HG03103 (cell line): ENCODE measurements at regions not wholly inside any gene's neighbourhood (a gene's known extent, or its start where the extent isn't known, plus 50 kb on each side); places are given as distances from the start of the nearest gene placed in this dataset.

ENCODE experiments used
- ATAC-seq: cut with Tn5 transposase; IDR thresholded peaks from one replicate; pipeline ENCODE4 v1.9.1; 2021; ENCODE audit warnings: low read depth; ENCODE audit not compliant: unreplicated experiment

DNA sequence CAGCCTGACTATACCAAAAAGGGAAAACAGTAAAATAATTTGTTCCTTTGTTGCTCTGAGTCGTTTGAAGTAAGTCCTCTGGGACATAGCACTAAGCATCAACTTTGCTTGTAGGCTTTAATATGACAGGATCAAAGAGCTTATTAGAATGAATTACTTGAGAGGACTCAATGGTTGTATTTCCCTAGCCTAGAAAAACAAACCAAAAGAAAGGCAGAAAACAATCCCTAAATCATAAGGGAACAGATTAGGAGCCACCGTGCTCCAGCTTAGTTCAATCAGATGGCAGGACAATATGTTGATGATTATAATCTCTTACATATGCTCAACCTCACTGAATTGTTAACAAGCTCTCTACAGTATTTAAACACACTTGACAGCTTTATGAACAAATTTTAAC lies 988.4 kb downstream of the FLRT2 start:
- ATAC-seq: no peak

DNA sequence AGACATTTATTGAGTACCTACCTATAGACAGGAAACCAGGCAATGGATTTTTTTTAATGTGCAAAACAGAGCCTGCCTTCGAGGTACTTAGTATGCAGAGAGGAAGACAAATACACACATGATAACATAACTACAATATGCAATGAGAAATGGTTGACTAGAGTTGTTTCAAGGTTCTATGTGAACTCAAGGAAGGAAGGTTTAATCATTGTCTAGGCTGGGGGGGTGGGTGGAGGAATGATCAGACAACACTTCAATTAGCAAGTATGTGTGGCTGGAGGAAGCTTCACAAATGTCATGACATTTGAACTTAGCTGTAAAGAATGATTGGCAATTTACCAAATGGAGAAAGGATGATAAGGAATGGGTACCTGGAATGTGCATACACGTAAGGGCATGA lies 985.3 kb downstream of the FLRT2 start:
- no peak for ATAC-seq

DNA sequence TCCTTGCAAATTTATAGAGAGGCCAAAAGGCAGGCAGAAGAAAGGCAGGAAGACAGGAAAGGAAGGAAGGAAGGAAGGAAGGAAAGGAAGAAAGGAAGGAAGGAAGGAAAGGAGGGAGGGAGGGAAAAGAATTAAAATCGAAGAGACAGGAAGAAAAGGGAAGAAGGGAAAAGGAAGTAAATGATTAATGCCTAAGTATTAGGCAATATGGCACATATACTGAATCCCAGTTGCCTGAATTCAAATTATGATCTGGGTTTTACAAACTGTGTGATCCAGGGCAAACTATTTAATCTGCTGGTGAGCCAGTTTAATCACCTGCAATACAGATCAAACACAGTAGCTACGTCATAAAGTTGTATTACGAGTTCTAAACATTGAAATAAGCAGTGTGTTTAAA lies 983.6 kb downstream of the FLRT2 start:
- ATAC-seq: no peak

DNA sequence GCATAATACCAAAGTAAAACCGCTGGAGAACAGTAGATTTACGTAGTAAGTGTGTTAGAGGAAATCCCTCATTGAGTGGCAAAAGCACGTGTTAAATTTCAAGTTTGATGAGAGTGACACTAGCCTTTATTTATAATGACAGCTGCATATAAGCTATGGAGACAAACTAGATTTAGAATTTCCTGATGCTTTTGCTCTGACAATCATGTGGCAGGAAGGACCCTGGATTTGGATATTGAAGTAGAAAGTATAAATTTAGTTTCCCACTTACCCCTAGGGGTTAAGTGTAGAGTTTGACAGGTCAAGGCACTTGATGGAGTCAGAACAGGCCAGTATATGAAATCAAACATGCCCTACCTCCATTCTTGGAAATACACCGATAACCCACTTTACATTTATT lies 983.1 kb downstream of the FLRT2 start:
- no peak for ATAC-seq

DNA sequence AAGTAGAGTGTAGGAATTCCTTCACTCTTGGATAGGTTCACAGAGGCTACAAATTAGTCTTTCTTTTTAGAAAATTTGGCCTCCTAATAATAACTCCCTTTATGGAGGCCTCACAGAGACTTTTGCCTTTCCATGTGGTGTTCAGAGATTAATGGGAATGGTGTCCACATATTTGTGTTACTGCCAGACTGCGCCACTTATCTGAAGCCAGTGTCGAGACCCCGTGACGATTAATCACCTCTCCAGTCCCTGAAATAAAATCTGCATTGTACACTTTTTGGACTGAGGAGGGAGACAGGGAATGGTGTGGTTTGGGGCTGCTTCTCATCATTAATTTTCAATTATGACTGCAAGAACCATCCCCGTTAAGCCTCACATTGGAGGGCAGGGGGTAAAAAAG lies 980.5 kb downstream of the FLRT2 start:
- no peak for ATAC-seq

DNA sequence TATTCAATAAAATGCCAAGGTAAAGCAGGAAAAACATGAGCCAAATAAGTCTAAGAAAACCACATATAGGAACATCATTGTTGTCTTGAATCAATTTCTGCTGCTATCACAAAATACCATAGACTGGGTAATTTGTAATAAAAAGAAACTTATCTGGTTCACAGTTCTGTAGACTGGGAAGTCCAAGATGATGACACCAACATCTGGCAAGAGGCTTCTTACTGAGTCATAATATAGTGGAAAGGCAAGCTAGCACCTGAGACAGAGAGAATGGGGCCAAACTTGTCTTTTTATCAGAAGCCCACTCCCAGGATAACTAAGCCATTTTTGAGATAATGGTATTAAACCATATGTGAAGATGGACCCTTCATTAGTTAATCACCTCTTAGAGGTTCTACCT lies 975.9 kb downstream of the FLRT2 start:
- ATAC-seq: no peak

DNA sequence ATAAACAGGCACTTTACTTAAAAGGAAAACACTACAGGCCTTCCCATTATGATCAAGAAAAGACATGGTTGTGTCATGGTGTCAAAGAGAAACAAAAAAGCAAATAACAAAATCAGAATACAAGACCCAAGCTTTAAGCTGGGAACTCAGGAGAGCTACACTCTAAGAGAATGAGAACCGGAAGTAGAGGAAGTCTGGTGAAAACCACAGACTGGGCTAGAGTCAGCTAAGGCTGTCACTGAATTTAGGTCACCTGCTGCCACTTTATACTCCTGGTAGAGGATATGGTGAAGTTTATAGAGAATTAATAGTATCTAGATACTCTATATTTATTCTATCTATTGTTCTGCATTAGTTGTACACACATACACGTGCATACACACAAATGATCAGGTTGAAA lies 971.7 kb downstream of the FLRT2 start:
- no peak for ATAC-seq

DNA sequence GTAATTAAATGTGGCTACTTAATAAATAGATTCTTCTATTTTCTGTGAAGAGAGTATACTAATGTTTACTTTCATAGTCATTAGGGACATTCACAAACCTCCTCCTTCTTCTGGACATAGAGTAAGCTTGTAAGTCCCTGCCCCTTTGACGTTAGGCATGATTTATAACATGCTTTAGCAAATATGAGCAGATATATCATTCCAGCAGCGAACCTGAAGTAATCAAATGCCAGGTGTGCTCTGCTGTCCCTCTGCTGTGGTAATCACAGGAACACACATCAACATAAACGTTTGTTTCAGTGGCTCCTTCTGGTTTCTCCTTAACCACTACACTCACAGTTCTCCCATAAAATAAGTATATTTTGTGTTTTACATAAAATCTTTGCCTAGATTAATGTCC lies 961.8 kb downstream of the FLRT2 start:
- no peak for ATAC-seq

DNA sequence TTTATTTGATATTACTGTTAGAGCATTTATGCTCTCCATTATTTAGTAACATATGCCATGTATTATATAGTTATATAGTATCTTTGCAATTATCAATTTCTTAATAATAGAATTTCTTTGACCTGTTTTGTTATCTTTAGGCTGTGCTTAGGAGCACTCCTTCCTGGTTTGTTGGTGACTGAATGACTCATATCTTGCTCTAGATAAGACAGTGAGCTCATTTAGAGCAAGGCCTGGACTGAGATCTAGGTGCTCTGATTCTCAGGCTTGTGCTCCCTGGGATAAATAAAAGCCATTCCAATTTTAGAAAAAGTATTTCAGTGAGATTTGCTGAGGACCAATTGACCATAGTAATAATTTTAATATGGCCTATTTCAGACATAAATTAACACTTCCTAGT lies 951.2 kb downstream of the FLRT2 start:
- ATAC-seq: no peak

DNA sequence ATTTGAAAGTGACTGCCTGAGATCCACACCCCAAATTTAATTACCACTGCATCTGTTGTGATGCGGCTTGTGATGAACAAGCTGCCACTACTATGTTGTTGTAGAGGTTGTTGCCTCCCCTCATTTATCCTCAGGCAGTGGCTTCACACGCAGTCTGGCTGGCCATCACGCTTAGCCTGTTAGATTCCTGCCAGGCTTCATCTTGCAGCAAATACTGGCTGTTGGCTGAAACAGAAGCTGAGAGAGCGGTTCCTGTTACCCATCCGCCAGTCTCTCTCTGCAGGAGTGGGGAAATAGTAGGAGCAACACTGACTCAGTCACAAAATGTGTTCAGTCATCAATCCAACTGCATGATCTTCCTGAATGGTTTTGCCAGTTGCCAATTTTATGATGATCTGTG lies 934.4 kb downstream of the FLRT2 start:
- ATAC-seq: no peak

DNA sequence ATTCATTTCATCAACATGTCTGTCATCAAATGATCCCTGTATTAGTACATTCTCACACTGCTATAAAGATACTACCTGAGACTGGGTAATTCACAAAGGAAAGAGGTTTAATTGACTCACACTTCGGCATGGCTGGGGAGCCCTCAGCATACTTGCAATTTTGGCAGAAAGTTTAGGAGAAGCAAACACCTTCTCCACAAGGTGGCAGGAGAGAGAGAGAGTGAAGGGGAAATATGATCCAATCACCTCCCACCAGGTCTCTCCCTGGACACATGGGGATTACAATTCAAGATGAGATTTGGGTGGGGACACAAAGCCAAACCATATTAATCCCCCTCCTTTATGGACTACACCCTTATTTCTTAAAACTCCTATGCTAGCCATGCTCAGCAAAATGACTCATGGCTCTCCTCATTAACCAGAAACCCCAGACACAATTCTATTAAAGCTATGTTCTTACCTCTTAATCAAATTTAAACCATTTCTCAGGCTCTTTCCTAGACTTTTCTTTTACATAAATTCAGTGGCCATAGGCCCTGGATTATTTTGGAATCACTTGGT lies 932.3 kb downstream of the FLRT2 start:
- no peak for ATAC-seq

DNA sequence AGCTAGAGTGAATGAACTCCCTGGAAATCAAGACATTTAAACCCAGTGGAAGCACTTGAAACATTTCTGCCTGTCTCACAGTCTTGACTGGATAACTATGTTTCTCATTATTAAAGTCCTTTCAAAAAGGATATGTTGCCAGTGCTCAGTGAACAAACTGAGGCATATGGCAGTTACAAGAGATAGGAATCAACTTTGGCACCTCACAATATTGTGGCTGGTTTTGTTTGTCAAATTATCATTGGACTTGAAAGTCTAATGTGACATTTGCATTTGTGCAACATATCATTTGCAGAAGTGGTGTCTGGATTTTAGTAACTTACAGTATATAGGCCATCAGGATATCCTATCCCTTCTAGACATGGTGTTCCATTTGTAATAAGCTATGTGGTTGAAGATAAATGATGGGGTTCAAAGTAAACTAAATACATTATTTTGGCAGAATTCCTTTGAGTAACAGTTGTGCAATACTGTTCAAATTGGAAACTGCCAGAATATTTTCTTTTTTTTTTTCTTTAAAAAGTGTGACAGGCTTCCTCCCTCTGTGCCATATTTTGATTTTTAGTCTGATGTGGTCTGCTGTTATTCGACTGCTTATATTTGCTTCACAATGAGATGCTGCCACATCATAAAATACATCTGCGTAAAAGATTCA lies 927.7 kb downstream of the FLRT2 start:
- no peak for ATAC-seq

DNA sequence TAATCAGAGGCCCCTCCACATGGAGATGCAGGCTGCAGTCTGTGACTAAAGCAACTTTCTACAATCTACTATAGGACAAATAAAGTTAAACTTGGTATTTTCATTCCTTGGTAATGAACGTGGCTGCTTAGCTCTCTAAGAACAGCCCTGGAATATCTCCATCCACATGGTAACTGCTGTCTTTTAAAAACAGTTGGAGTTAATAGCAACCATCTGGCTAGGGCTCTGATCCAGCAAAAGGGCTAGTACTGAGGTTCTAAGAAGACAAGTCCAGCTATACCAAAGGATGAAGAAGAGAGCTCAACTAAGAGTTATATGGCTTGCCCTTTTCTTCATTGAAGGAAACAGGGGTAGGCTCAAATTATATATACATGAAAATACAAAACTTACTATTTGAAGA lies 920.1 kb downstream of the FLRT2 start:
- no peak for ATAC-seq

DNA sequence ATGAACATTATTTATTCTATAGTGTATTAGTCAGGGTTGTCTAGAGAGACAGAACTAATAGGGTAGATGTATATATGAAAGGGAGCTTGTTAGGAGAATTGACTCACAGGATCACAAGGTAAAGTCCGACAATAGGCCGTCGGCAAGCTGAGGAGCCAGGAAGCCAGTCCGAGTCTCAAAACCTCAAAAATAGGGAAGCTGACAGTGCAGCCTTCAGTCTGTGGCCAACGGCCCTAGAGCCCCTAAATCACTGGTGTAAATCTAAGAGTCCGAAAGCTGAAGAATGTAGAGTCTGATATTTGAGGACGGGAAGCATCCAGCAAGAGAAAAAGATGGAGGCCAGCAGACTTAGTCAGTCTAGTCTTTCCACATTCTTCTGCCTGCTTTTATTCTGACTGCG lies 912.2 kb downstream of the FLRT2 start:
- no peak for ATAC-seq

DNA sequence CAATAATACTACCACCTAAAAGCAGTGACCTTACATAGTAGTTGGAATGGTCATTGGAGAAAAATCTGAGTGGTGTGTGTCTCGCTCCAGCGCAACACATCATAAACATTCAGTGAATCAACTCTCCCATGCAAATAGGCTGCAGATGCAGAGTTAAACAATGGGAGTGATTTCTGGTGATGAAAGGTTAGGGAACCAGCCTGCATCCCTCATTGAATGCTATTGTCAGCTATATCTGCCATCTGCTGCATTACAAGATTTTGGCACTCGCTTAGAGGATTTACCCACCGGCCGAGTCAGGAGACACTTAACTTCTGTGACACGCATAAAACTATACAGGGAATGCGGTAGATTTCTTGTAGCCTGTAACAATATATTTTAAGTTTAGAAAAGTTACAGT lies 900.9 kb downstream of the FLRT2 start:
- no peak for ATAC-seq

DNA sequence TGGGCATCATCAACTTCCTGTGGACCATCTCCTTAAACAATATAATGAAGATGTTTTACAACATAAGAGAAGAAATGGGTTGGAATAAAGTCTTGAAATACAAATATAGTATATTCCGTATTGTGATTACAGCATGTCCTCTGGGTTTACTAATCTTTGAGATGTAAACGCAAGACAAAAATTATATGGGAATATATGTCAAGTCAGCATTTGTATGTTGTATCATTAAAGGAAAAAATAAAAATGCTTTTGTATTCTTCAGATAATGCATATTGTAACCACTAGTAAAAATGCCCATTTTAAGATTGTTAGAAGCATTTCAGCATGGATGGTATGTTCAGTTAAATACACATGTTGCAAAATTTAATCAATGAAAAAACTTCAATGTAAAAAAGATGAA lies 893.3 kb downstream of the FLRT2 start:
- no peak for ATAC-seq

DNA sequence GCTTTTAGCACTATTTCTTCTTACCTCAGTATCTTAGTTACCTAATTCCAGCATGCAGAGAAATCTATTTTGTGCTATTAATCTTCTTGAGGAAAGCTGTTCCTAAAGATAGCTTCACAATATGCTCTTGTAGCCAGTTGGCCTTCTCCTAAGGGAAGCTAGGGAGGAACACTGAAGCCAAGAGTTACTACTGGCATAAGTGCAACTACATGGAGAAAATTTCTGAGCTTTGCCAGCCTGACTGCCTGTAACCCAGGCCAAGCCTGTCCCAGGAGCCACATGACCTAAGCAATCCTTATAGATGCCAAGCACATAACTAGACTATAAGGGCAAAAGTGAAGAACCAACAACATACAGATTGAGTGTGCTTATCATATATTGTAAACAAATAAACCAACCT lies 890.2 kb downstream of the FLRT2 start:
- ATAC-seq: no peak

DNA sequence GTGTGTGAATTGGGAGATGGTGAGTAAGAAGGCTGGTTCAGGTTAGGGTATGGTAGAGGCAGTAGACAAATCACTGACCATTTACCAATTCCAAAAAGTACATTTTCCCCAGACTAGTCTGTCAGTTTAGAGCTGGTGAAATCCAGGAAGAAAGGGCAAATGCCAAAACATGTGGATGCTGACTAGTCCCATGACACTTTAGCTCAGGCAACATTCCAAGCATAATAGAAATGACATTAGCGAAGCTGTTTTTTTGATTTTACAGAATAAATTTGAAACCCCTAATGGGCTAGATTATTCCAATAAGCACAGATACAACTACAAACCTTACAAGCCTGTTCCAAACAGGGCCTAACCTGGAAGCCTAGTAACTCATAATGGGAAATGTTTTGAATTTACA lies 884.2 kb downstream of the FLRT2 start:
- ATAC-seq: no peak

DNA sequence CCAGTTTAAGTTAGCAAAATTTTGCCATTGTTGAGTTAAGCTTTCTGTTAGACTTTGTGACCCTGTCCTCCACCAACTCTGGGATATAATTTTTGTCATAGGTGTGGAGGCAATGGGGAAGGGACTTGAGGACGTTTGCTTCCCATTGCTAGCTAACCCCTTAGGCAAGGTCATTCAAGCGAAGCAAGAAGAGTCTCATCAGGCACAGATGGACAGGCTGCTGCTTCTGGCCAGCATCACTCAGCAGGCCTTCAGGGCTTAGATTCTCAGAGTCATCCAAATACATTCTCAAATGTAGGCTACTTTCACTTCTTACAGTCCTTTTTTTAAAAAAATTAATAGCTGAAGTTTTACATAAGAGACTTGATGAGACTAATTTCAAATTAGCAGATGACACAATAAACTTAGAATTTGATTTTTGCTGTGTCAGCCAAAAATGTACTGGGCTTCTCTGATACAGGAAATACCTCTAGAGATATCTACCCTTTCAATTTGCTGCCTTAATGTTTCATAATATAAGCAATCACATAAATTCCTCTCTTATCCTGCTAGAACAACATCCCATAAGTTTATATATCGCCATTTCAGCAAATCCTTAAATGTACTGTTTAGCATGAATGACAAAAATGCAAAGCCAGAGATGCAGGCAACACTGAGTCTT lies 875.2 kb downstream of the FLRT2 start:
- ATAC-seq: no peak

DNA sequence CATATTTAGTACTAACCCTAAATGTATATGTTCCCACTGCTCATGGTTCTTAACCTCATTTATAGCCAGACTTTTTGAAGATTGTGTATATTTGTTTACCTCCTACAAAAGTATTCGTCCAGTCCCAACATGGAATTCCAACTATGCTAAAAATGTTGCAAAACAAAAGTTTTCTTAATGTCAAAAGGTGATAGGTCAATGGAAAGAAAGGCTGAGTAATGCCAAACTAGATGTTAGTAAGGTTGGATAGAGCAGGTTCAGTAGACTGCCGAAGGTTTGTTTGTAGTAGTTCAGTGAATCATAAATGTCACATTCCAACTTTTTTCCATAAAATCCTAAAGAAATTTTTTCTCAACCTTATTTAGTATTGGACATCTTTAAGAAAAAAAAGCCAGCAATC lies 874.5 kb downstream of the FLRT2 start:
- ATAC-seq: no peak

DNA sequence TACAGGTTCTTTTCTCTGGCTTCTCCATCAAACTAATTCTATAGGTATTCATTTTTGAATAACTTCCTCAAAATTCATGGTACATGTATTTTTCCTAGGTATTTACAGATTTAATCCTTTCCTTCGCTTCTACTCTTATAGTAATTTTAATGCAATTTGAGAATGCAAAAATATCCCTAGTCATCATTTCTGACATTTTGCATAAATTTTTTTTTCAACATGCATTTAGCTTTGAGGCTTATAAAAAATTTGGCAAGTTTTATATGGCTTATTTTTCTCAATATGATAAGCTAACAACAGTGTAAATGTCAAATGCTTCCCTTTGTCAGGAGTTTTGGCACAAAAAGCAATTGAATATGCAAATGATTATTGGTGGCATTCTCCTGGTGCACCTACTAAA lies 872.6 kb downstream of the FLRT2 start:
- ATAC-seq: no peak

DNA sequence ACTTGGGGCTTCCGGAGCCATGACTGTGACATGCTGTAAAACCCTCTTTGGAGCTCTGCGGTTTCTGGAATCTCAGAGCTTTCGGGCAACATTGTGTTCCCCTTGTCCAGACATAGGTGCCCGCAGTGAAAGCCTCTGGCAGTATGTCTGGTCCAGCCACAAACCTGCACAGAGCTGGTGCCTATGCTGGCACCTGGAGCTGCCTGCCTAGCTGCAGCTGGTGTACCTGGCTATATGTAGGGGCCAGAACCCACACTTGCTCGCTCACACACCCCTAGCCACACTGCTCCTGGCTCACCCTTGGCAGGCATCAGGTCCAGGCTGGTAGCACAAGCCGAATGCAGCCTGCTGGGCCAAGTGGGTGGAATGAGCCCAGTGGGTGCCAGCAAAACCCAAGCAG lies 861.1 kb downstream of the FLRT2 start:
- no peak for ATAC-seq
